GM23338 (cell line): ENCODE measurements at regions not wholly inside any gene's neighbourhood (a gene's known extent, or its start where the extent isn't known, plus 50 kb on each side); places are given as distances from the start of the nearest gene placed in this dataset.

Experiments
- ATAC-seq: fragments of 200-7000 bp; cut with Tn5 transposase; 3 replicates; pipeline ENCODE4 v1.9.1; 2020
- DNase-seq: peaks from one replicate; pipeline ENCODE4 v3.0.0-alpha.2; 2015; ENCODE audit warnings: low spot score
- H2AFZ ChIP-seq: fragments of 200-600 bp; sonication (generic); 2 replicates; pipeline ENCODE4 v1.8.0; 2016; ENCODE audit warnings: antibody characterized with exemption, mild to moderate bottlenecking, moderate library complexity
- H3F3A ChIP-seq: fragments of 200-600 bp; sonication (generic); replicated peaks from 2 replicates; pipeline ENCODE4 v1.8.0; 2017; ENCODE audit warnings: antibody characterized with exemption, mixed run types, low read depth
- H3K27ac ChIP-seq: fragments of 200-600 bp; sonication (generic); 2 replicates; pipeline ENCODE4 v1.6.1; 2016; ENCODE audit warnings: low read depth
- H3K27me3 ChIP-seq: fragments of 200-600 bp; sonication (generic); 2 replicates; pipeline ENCODE4 v1.8.0; 2016; ENCODE audit warnings: mild to moderate bottlenecking, mixed run types, moderate library complexity; ENCODE audit not compliant: insufficient read depth
- H3K36me3 ChIP-seq: fragments of 200-600 bp; sonication (generic); 2 replicates; pipeline ENCODE4 v1.8.0; 2016; ENCODE audit warnings: mild to moderate bottlenecking; ENCODE audit not compliant: insufficient read depth
- H3K4me1 ChIP-seq: fragments of 200-600 bp; sonication (generic); 2 replicates; pipeline ENCODE4 v1.8.0; 2016; ENCODE audit warnings: mild to moderate bottlenecking, moderate library complexity; ENCODE audit not compliant: insufficient read depth
- H3K4me2 ChIP-seq: fragments of 200-600 bp; sonication (generic); 2 replicates; pipeline ENCODE4 v1.7.1; 2017; ENCODE audit warnings: mixed run types
- H3K4me3 ChIP-seq: fragments of 200-600 bp; sonication (generic); 2 replicates; pipeline ENCODE4 v1.6.1; 2016; ENCODE audit warnings: mixed run types
- H3K79me2 ChIP-seq: fragments of 200-600 bp; sonication (generic); replicated peaks from 2 replicates; pipeline ENCODE4 v1.8.0; 2017; ENCODE audit warnings: mild to moderate bottlenecking; ENCODE audit not compliant: insufficient read depth
- H3K9me2 ChIP-seq: fragments of 200-600 bp; sonication (generic); 2 replicates; pipeline ENCODE4 v1.8.0; 2017; ENCODE audit not compliant: insufficient read depth
- H4K20me1 ChIP-seq: fragments of 200-600 bp; sonication (generic); replicated peaks from 2 replicates; pipeline ENCODE4 v1.8.0; 2017; ENCODE audit warnings: mild to moderate bottlenecking; ENCODE audit not compliant: insufficient read depth
- H3K27ac Mint-ChIP-seq: 2 replicates; pipeline ENCODE4 v1.8.0; 2020; ENCODE audit warnings: inconsistent platforms, mild to moderate bottlenecking, moderate library complexity, mixed read lengths
- H3K27me3 Mint-ChIP-seq: 3 replicates; pipeline ENCODE4 v1.8.0; 2022; ENCODE audit warnings: low read depth, mild to moderate bottlenecking, moderate library complexity, mixed read lengths, inconsistent platforms; ENCODE audit not compliant: insufficient read depth, poor library complexity
- H3K36me3 Mint-ChIP-seq: 3 replicates; pipeline ENCODE4 v1.8.0; 2021; ENCODE audit warnings: low read depth, mild to moderate bottlenecking, inconsistent platforms, moderate library complexity, mixed read lengths
- H3K4me1 Mint-ChIP-seq: 3 replicates; pipeline ENCODE4 v1.8.0; 2020; ENCODE audit warnings: mild to moderate bottlenecking, inconsistent platforms, mixed read lengths
- H3K4me3 Mint-ChIP-seq: 3 replicates; pipeline ENCODE4 v1.8.0; 2021; ENCODE audit warnings: moderate library complexity, mild to moderate bottlenecking, inconsistent platforms, mixed read lengths
- H3K9me3 Mint-ChIP-seq: 3 replicates; pipeline ENCODE4 v1.8.0; 2020; ENCODE audit warnings: moderate library complexity, mild to moderate bottlenecking, inconsistent platforms, mixed read lengths
- CREB1 ChIP-seq: fragments of 250-450 bp; sonication (Bioruptor Pico); IDR thresholded peaks from 2 replicates; pipeline ENCODE4 v1.5.0; 2020; ENCODE audit warnings: low read depth, mild to moderate bottlenecking, moderate library complexity
- EZH2 ChIP-seq: fragments of 200-600 bp; sonication (generic); IDR thresholded peaks from one replicate; pipeline ENCODE4 v1.8.0; 2017; ENCODE audit warnings: antibody characterized with exemption, mild to moderate bottlenecking, low read depth; ENCODE audit not compliant: unreplicated experiment
- EZH2phosphoT487 ChIP-seq: fragments of 200-600 bp; sonication (generic); IDR thresholded peaks from one replicate; pipeline ENCODE4 v1.8.1; 2018; ENCODE audit warnings: antibody characterized with exemption; ENCODE audit not compliant: unreplicated experiment
- JUNB ChIP-seq: IDR thresholded peaks from one replicate; pipeline ENCODE4 v1.6.1; 2016; ENCODE audit warnings: antibody characterized with exemption; ENCODE audit not compliant: unreplicated experiment
- NANOG ChIP-seq: IDR thresholded peaks from 2 replicates; pipeline ENCODE4 v1.6.1; 2016; ENCODE audit warnings: antibody characterized with exemption, borderline replicate concordance
- POLR2AphosphoS5 ChIP-seq: IDR thresholded peaks from 2 replicates; pipeline ENCODE4 v1.6.1; 2016; ENCODE audit warnings: antibody characterized with exemption, low read depth
- STAT1 ChIP-seq: IDR thresholded peaks from one replicate; pipeline ENCODE4 v1.6.1; 2016; ENCODE audit warnings: antibody characterized with exemption; ENCODE audit not compliant: unreplicated experiment
- ZNF114 ChIP-seq: fragments of 250-450 bp; sonication (Bioruptor Pico); IDR thresholded peaks from 2 replicates; pipeline ENCODE4 v1.5.0; 2020; ENCODE audit warnings: mild to moderate bottlenecking, moderate library complexity
- ZNF331 ChIP-seq: fragments of 250-450 bp; sonication (Bioruptor Pico); IDR thresholded peaks from 2 replicates; pipeline ENCODE4 v1.5.0; 2020; ENCODE audit warnings: low read depth, mild to moderate bottlenecking, moderate library complexity
- TF ChIP-seq, protein P1 (sequence below): IDR thresholded peaks from one replicate; pipeline ENCODE4 v1.6.1; 2018; ENCODE audit warnings: antibody characterized with exemption; ENCODE audit not compliant: unreplicated experiment
- TF ChIP-seq, protein P2 (sequence below): IDR thresholded peaks from 2 replicates; pipeline ENCODE4 v1.6.1; 2016; ENCODE audit warnings: antibody characterized with exemption
- TF ChIP-seq, protein P3 (sequence below), 2 experiments: fragments of 200-600 bp in 1 of 2; sonication (generic) in 1 of 2; conservative IDR thresholded peaks; 2 replicates each; pipeline versions ENCODE4 v1.5.1 to v1.6.1; 2016 to 2017; ENCODE audit warnings: antibody characterized with exemption in 2 of 2, low read depth in 2 of 2, mild to moderate bottlenecking in 2 of 2, moderate library complexity in 1 of 2
- TF ChIP-seq, protein P4 (sequence below): fragments of 250-450 bp; sonication (Bioruptor Pico); IDR thresholded peaks from 2 replicates; pipeline ENCODE4 v1.5.0; 2020; ENCODE audit warnings: mild to moderate bottlenecking, moderate library complexity

DNA sequence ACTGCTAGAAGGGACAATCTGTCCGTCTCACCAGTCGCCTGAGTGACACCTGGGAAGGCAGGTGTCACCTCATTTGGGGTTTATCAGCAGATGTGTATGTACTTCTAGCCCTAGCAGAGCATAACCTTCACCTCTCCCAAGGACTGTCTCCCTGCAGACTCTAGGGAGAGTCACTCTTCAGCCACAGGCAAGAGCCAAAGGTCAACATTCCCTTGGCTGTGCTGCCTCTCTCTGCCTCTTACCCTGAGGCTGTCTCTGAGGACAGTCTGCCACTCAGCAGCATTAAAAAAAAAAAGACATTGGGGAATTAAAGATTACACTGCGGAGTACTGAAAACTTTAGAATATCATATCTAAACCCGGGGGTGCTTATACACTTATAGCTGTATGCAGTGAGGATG lies 377.7 kb upstream of the FZD8 start:
- Mint-ChIP-seq H3K36me3 (no peaks in the 10 kb centered on the region), H3K27me3 (no peaks in the 10 kb centered on the region), H3K27ac (no peak overlapping the region), H3K4me3 (no peak overlapping the region), H3K9me3 (no peaks in the 10 kb centered on the region), H3K4me1 (no peaks in the 10 kb centered on the region)
- ATAC-seq = no peak
- Histone ChIP-seq H3F3A (no peaks in the 10 kb centered on the region), H3K9me2 (no peaks in the 10 kb centered on the region), H3K4me1 (no peaks in the 10 kb centered on the region), H3K4me3 (no peak overlapping the region), H3K27ac (no peak overlapping the region), H3K27me3 (no peaks in the 10 kb centered on the region), H3K79me2 (no peaks in the 10 kb centered on the region), H3K36me3 (no peaks in the 10 kb centered on the region), H3K4me2 (no peak overlapping the region), H4K20me1 (no peaks in the 10 kb centered on the region), H2AFZ (no peak overlapping the region)
- DNase-seq = no peak
- TF ChIP-seq POLR2AphosphoS5 (no peak), NANOG (no peak), EZH2phosphoT487 (no peak), ZNF331 (CRISPR knock-in tag) (no peak), STAT1 (no peak), EZH2 (no peak), JUNB (no peak), ZNF114 (no peak), CREB1 (CRISPR knock-in tag) (no peak)
- TF ChIP-seq, protein P1, sequence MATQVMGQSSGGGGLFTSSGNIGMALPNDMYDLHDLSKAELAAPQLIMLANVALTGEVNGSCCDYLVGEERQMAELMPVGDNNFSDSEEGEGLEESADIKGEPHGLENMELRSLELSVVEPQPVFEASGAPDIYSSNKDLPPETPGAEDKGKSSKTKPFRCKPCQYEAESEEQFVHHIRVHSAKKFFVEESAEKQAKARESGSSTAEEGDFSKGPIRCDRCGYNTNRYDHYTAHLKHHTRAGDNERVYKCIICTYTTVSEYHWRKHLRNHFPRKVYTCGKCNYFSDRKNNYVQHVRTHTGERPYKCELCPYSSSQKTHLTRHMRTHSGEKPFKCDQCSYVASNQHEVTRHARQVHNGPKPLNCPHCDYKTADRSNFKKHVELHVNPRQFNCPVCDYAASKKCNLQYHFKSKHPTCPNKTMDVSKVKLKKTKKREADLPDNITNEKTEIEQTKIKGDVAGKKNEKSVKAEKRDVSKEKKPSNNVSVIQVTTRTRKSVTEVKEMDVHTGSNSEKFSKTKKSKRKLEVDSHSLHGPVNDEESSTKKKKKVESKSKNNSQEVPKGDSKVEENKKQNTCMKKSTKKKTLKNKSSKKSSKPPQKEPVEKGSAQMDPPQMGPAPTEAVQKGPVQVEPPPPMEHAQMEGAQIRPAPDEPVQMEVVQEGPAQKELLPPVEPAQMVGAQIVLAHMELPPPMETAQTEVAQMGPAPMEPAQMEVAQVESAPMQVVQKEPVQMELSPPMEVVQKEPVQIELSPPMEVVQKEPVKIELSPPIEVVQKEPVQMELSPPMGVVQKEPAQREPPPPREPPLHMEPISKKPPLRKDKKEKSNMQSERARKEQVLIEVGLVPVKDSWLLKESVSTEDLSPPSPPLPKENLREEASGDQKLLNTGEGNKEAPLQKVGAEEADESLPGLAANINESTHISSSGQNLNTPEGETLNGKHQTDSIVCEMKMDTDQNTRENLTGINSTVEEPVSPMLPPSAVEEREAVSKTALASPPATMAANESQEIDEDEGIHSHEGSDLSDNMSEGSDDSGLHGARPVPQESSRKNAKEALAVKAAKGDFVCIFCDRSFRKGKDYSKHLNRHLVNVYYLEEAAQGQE = no peak
- TF ChIP-seq, protein P2, sequence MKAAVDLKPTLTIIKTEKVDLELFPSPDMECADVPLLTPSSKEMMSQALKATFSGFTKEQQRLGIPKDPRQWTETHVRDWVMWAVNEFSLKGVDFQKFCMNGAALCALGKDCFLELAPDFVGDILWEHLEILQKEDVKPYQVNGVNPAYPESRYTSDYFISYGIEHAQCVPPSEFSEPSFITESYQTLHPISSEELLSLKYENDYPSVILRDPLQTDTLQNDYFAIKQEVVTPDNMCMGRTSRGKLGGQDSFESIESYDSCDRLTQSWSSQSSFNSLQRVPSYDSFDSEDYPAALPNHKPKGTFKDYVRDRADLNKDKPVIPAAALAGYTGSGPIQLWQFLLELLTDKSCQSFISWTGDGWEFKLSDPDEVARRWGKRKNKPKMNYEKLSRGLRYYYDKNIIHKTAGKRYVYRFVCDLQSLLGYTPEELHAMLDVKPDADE = no peak
- TF ChIP-seq, protein P3, sequence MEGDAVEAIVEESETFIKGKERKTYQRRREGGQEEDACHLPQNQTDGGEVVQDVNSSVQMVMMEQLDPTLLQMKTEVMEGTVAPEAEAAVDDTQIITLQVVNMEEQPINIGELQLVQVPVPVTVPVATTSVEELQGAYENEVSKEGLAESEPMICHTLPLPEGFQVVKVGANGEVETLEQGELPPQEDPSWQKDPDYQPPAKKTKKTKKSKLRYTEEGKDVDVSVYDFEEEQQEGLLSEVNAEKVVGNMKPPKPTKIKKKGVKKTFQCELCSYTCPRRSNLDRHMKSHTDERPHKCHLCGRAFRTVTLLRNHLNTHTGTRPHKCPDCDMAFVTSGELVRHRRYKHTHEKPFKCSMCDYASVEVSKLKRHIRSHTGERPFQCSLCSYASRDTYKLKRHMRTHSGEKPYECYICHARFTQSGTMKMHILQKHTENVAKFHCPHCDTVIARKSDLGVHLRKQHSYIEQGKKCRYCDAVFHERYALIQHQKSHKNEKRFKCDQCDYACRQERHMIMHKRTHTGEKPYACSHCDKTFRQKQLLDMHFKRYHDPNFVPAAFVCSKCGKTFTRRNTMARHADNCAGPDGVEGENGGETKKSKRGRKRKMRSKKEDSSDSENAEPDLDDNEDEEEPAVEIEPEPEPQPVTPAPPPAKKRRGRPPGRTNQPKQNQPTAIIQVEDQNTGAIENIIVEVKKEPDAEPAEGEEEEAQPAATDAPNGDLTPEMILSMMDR (conservative IDR thresholded peaks at IDR 0.05; ENCODE audit: low read depth in 2 of 2) = no peak
- TF ChIP-seq, protein P4, sequence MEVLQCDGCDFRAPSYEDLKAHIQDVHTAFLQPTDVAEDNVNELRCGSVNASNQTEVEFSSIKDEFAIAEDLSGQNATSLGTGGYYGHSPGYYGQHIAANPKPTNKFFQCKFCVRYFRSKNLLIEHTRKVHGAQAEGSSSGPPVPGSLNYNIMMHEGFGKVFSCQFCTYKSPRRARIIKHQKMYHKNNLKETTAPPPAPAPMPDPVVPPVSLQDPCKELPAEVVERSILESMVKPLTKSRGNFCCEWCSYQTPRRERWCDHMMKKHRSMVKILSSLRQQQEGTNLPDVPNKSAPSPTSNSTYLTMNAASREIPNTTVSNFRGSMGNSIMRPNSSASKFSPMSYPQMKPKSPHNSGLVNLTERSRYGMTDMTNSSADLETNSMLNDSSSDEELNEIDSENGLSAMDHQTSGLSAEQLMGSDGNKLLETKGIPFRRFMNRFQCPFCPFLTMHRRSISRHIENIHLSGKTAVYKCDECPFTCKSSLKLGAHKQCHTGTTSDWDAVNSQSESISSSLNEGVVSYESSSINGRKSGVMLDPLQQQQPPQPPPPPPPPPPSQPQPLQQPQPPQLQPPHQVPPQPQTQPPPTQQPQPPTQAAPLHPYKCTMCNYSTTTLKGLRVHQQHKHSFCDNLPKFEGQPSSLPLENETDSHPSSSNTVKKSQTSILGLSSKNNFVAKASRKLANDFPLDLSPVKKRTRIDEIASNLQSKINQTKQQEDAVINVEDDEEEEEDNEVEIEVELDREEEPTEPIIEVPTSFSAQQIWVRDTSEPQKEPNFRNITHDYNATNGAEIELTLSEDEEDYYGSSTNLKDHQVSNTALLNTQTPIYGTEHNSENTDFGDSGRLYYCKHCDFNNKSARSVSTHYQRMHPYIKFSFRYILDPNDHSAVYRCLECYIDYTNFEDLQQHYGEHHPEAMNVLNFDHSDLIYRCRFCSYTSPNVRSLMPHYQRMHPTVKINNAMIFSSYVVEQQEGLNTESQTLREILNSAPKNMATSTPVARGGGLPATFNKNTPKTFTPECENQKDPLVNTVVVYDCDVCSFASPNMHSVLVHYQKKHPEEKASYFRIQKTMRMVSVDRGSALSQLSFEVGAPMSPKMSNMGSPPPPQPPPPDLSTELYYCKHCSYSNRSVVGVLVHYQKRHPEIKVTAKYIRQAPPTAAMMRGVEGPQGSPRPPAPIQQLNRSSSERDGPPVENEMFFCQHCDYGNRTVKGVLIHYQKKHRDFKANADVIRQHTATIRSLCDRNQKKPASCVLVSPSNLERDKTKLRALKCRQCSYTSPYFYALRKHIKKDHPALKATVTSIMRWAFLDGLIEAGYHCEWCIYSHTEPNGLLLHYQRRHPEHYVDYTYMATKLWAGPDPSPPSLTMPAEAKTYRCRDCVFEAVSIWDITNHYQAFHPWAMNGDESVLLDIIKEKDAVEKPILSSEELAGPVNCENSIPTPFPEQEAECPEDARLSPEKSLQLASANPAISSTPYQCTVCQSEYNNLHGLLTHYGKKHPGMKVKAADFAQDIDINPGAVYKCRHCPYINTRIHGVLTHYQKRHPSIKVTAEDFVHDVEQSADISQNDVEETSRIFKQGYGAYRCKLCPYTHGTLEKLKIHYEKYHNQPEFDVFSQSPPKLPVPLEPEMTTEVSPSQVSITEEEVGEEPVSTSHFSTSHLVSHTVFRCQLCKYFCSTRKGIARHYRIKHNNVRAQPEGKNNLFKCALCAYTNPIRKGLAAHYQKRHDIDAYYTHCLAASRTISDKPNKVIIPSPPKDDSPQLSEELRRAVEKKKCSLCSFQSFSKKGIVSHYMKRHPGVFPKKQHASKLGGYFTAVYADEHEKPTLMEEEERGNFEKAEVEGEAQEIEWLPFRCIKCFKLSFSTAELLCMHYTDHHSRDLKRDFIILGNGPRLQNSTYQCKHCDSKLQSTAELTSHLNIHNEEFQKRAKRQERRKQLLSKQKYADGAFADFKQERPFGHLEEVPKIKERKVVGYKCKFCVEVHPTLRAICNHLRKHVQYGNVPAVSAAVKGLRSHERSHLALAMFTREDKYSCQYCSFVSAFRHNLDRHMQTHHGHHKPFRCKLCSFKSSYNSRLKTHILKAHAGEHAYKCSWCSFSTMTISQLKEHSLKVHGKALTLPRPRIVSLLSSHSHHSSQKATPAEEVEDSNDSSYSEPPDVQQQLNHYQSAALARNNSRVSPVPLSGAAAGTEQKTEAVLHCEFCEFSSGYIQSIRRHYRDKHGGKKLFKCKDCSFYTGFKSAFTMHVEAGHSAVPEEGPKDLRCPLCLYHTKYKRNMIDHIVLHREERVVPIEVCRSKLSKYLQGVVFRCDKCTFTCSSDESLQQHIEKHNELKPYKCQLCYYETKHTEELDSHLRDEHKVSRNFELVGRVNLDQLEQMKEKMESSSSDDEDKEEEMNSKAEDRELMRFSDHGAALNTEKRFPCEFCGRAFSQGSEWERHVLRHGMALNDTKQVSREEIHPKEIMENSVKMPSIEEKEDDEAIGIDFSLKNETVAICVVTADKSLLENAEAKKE (CRISPR knock-in tag) = no peak
